ENCODE measurements at regions not wholly inside any gene's neighbourhood (a gene's known extent, or its start where the extent isn't known, plus 50 kb on each side); places are given as distances from the start of the nearest gene placed in this dataset.
"Not testable (repeated sequence)": the region's sequence is repeated elsewhere in the genome, so short reads cannot be mapped to it uniquely, and the experiment has no call there.

DNA sequence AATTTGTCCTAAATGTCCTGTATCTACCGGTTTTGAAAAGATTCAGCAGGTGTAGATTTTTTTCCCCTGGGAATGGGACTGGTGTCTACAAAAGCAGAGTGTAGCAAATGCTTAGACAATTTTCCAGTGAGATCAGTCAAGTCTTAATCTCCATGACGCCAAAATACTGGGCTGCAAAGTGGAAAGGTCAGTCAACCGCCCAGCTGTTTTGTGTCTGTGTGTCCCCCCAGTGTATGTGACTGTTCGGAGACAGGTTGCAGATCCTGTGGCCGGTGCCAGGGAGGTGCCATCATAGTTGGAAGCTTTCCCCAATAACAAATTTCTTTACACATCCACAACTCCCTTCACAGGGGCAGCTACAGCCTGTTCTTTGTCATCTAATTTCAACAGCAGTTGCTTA is 263.8 kb downstream of the ARHGAP12 start:
- TF ChIP-seq, protein P1, sequence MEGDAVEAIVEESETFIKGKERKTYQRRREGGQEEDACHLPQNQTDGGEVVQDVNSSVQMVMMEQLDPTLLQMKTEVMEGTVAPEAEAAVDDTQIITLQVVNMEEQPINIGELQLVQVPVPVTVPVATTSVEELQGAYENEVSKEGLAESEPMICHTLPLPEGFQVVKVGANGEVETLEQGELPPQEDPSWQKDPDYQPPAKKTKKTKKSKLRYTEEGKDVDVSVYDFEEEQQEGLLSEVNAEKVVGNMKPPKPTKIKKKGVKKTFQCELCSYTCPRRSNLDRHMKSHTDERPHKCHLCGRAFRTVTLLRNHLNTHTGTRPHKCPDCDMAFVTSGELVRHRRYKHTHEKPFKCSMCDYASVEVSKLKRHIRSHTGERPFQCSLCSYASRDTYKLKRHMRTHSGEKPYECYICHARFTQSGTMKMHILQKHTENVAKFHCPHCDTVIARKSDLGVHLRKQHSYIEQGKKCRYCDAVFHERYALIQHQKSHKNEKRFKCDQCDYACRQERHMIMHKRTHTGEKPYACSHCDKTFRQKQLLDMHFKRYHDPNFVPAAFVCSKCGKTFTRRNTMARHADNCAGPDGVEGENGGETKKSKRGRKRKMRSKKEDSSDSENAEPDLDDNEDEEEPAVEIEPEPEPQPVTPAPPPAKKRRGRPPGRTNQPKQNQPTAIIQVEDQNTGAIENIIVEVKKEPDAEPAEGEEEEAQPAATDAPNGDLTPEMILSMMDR (IDR thresholded peaks at IDR 0.05): no peak
- H3K27me3 Mint-ChIP-seq (ENCODE audit: unreplicated experiment): no peaks in the 10 kb centered on the region
- no peak for DNase-seq (ENCODE audit: extremely low spot score, unreplicated experiment)
- H3K36me3 Mint-ChIP-seq (ENCODE audit: unreplicated experiment): no peaks in the 10 kb centered on the region
- no peak overlapping the region for H3K27ac Mint-ChIP-seq (ENCODE audit: unreplicated experiment)
- no peaks in the 10 kb centered on the region for H3K4me1 Mint-ChIP-seq (ENCODE audit: unreplicated experiment)
- no peaks in the 10 kb centered on the region for H3K9me3 Mint-ChIP-seq (ENCODE audit: unreplicated experiment)
- no peak overlapping the region for H3K4me3 Mint-ChIP-seq (ENCODE audit: unreplicated experiment)

DNA sequence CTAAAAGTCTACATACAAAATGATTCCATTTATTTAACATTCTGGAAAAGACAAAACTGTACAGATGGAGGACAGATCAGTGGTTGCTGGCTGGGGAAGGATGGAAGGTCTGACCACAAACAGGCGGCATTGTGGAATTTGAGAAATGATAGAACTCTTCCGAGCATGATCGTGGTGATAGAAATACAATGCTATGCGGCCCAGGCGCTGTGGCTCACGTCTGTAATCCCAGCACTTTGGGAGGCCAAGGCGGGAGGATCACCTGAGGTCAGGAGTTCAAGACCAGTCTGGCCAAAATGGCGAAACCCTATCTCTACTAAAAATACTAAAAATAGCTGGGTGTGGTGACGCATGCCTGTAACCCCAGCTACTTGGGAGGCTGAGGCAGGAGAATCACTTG is 264.6 kb downstream of the ARHGAP12 start:
- not testable (repeated sequence) for H3K4me1 Mint-ChIP-seq (ENCODE audit: unreplicated experiment); H3K9me3 Mint-ChIP-seq (ENCODE audit: unreplicated experiment); H3K27ac Mint-ChIP-seq (ENCODE audit: unreplicated experiment); DNase-seq (ENCODE audit: extremely low spot score, unreplicated experiment); H3K27me3 Mint-ChIP-seq (ENCODE audit: unreplicated experiment); H3K4me3 Mint-ChIP-seq (ENCODE audit: unreplicated experiment); H3K36me3 Mint-ChIP-seq (ENCODE audit: unreplicated experiment)

DNA sequence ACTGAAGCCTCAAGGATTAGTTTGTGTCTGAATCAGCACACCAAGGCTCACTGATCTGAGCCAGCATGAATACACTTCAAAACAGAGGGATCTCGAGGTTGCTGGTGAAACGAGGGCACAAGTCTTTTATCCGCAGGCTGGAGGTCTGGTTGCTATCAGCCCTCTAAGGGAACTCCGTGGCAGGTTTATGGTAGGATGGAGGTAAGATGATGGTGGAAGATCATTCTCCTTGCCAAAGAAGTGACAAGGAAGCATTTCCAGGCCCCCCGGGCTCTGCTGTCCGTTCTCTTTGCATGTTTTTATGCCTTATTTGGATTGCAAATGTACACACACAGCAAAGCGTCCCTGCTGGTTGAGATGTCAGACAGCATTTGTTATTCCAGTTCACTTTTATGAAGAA is 268.3 kb downstream of the ARHGAP12 start:
- H3K27ac Mint-ChIP-seq (ENCODE audit: unreplicated experiment): no peak overlapping the region
- DNase-seq (ENCODE audit: extremely low spot score, unreplicated experiment): no peak
- TF ChIP-seq, protein P1 (IDR thresholded peaks at IDR 0.05): no peak
- H3K4me1 Mint-ChIP-seq (ENCODE audit: unreplicated experiment): no peaks in the 10 kb centered on the region
- no peaks in the 10 kb centered on the region for H3K36me3 Mint-ChIP-seq (ENCODE audit: unreplicated experiment)
- no peaks in the 10 kb centered on the region for H3K27me3 Mint-ChIP-seq (ENCODE audit: unreplicated experiment)
- H3K9me3 Mint-ChIP-seq (ENCODE audit: unreplicated experiment): peaks cover 8% of the 10 kb centered on the region
- H3K4me3 Mint-ChIP-seq (ENCODE audit: unreplicated experiment): no peak overlapping the region

DNA sequence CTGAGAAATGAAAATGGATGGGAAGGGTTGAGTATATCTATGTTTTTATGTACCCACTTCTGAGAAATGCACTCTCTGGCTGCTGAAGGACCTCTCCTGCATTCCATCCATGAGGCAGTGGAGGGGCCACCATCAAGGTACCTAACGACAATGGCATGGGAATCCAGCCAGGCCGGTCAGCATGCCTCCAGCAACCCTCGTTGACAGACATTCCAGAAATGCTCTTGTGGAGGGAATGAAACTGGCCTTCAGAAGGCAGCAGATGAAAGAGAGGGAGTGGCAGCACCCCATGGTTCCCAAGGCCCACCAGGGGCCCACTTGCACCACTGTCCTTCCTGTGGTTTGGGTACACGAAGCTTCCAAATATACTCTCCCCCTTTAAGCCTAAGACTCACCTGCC is 269.0 kb downstream of the ARHGAP12 start:
- TF ChIP-seq, protein P1 (IDR thresholded peaks at IDR 0.05): no peak
- DNase-seq (ENCODE audit: extremely low spot score, unreplicated experiment): no peak
- Mint-ChIP-seq H3K4me1 (ENCODE audit: unreplicated experiment) (no peaks in the 10 kb centered on the region), H3K9me3 (ENCODE audit: unreplicated experiment) (peaks cover 8% of the 10 kb centered on the region), H3K36me3 (ENCODE audit: unreplicated experiment) (no peaks in the 10 kb centered on the region), H3K4me3 (ENCODE audit: unreplicated experiment) (no peak overlapping the region), H3K27me3 (ENCODE audit: unreplicated experiment) (no peaks in the 10 kb centered on the region), H3K27ac (ENCODE audit: unreplicated experiment) (no peak overlapping the region)

DNA sequence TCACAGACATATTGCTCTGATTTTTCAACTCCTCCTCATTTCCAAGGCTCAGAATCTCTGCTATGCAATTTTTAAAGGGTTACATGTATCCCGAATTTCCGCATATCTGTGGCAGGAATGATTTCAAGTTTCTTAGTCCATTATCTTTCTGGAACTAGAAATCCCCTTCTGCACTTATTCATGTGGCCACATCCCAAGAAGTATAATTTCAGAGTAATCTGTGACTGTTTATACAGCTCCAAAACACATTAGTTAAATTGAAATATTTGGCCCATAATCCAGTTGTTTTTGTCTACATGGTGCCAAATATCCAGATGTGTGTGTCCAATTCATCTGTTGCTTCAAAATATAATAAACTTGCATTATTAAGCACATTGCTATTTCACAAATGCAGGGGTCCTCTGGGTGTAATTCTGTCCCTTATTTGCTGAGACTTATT is 271.2 kb downstream of the ARHGAP12 start:
- Mint-ChIP-seq H3K27ac (ENCODE audit: unreplicated experiment) (peak overlapping the region; percentile 86), H3K27me3 (ENCODE audit: unreplicated experiment) (no peaks in the 10 kb centered on the region), H3K4me3 (ENCODE audit: unreplicated experiment) (no peak overlapping the region), H3K9me3 (ENCODE audit: unreplicated experiment) (peaks cover 8% of the 10 kb centered on the region), H3K4me1 (ENCODE audit: unreplicated experiment) (no peaks in the 10 kb centered on the region), H3K36me3 (ENCODE audit: unreplicated experiment) (no peaks in the 10 kb centered on the region)
- DNase-seq (ENCODE audit: extremely low spot score, unreplicated experiment): no peak
- TF ChIP-seq, protein P1 (IDR thresholded peaks at IDR 0.05): no peak

DNA sequence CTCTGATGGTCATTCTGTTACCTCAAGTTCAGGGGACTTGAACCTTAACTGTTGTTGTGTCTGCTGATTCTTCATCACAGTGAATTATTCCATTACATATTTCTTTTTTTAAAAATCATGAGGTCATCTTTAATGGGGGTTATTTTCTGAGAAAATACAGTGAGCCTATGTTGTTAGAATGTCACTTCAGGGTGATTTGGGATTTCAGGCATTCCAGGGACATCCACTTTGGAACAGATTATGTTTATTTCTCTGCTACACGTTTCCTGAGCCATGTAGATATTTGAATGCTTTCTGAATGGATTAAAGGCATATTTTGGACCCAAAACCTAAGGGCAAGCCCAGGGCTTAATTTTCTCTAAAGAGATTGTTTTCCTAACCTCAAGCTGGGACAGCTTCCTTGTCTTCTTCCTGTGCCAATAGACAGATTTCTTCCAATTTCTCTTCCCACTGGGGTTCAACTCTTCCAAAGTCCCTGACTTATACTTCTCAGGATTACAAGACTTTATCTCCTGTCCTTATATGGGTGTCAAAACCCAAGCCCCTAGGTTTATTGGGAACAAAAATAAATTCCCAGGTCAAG is 271.7 kb downstream of the ARHGAP12 start:
- Mint-ChIP-seq H3K36me3 (ENCODE audit: unreplicated experiment) (no peaks in the 10 kb centered on the region), H3K27ac (ENCODE audit: unreplicated experiment) (peak overlapping the region; percentile 86), H3K4me1 (ENCODE audit: unreplicated experiment) (no peaks in the 10 kb centered on the region), H3K27me3 (ENCODE audit: unreplicated experiment) (no peaks in the 10 kb centered on the region), H3K9me3 (ENCODE audit: unreplicated experiment) (peaks cover 8% of the 10 kb centered on the region), H3K4me3 (ENCODE audit: unreplicated experiment) (no peak overlapping the region)
- TF ChIP-seq, protein P1 (IDR thresholded peaks at IDR 0.05): no peak
- DNase-seq (ENCODE audit: extremely low spot score, unreplicated experiment): no peak

Measured in osteocyte (in vitro differentiated cells).